Erythroblast (primary cell): ENCODE measurements at regions not wholly inside any gene's neighbourhood (a gene's known extent, or its start where the extent isn't known, plus 50 kb on each side); places are given as distances from the start of the nearest gene placed in this dataset.
"Not testable (repeated sequence)": the region's sequence is repeated elsewhere in the genome, so short reads cannot be mapped to it uniquely, and the experiment has no call there.

Experiments
- GATA1 ChIP-seq: IDR thresholded peaks from 2 replicates; pipeline ENCODE4 v1.6.1; 2011; ENCODE audit warnings: low read depth, mild to moderate bottlenecking, control low read depth, low read length, moderate library complexity
- POLR2A ChIP-seq: IDR thresholded peaks from 2 replicates; pipeline ENCODE4 v1.6.1; 2011; ENCODE audit warnings: mild to moderate bottlenecking, low read length

- TF ChIP-seq POLR2A, GATA1: not testable (repeated sequence)
Observed at GRCh38 chr4:74509363-74509762, 64.4 kb downstream of the AREG start.
